Smooth muscle cell (in vitro differentiated cells): ENCODE measurements at regions not wholly inside any gene's neighbourhood (a gene's known extent, or its start where the extent isn't known, plus 50 kb on each side); places are given as distances from the start of the nearest gene placed in this dataset.

ENCODE experiments used
- DNase-seq: peaks from one replicate; lab custom pipeline; 2025; ENCODE audit not compliant: unreplicated experiment; lab: John Stamatoyannopoulos, UW
- H2AFZ ChIP-seq: fragments of 200-600 bp; sonication (generic); 2 replicates; pipeline ENCODE4 v1.6.0; 2016; ENCODE audit warnings: antibody characterized with exemption, low read depth, mild to moderate bottlenecking
- H3F3A ChIP-seq: fragments of 200-600 bp; sonication (generic); 2 replicates; pipeline ENCODE4 v1.6.0; 2017; ENCODE audit warnings: antibody characterized with exemption, low read depth
- H3K27ac ChIP-seq: fragments of 200-600 bp; sonication (generic); 2 replicates; pipeline ENCODE4 v1.5.1; 2016; ENCODE audit warnings: low read depth, mild to moderate bottlenecking
- H3K27me3 ChIP-seq: fragments of 200-600 bp; sonication (generic); 2 replicates; pipeline ENCODE4 v1.6.1; 2016; ENCODE audit warnings: low read depth, mild to moderate bottlenecking
- H3K36me3 ChIP-seq: fragments of 200-600 bp; sonication (generic); 2 replicates; pipeline ENCODE4 v1.5.1; 2016; ENCODE audit warnings: low read depth
- H3K4me1 ChIP-seq: fragments of 200-600 bp; sonication (generic); 2 replicates; pipeline ENCODE4 v1.5.1; 2016; ENCODE audit warnings: low read depth
- H3K4me2 ChIP-seq: fragments of 200-600 bp; sonication (generic); 2 replicates; pipeline ENCODE4 v1.6.0; 2016; ENCODE audit warnings: mild to moderate bottlenecking
- H3K4me3 ChIP-seq: fragments of 200-600 bp; sonication (generic); 2 replicates; pipeline ENCODE4 v1.5.1; 2016; ENCODE audit warnings: mild to moderate bottlenecking
- H3K79me2 ChIP-seq: fragments of 200-600 bp; sonication (generic); 2 replicates; pipeline ENCODE4 v1.6.0; 2016; ENCODE audit warnings: low read depth, mild to moderate bottlenecking
- H3K9ac ChIP-seq: fragments of 200-600 bp; sonication (generic); 2 replicates; pipeline ENCODE4 v1.6.0; 2016; ENCODE audit warnings: low read depth
- H3K9me3 ChIP-seq: fragments of 200-600 bp; sonication (generic); replicated peaks from 2 replicates; pipeline ENCODE4 v1.5.1; 2016; ENCODE audit warnings: low read depth
- H4K20me1 ChIP-seq: fragments of 200-600 bp; sonication (generic); 2 replicates; pipeline ENCODE4 v1.6.0; 2016; ENCODE audit warnings: low read depth
- CTCF ChIP-seq: fragments of 200-600 bp; sonication (generic); IDR thresholded peaks from 2 replicates; pipeline ENCODE4 v1.5.1; 2017; ENCODE audit warnings: borderline replicate concordance, mild to moderate bottlenecking, antibody characterized with exemption; ENCODE audit not compliant: insufficient read depth, poor library complexity, severe bottlenecking
- WGBS: methylation state at CpG from one replicate; pipeline ENCODE4 v1.1.7; 2016; ENCODE audit warnings: low lambda C conversion rate; 5-methylcytosine and 5-hydroxymethylcytosine counted together

GRCh38 chr2:118730405-118730804, 117.0 kb downstream of the EN1 start:
- TF ChIP-seq CTCF, result no peak
- H3K27me3 ChIP-seq, result no peaks in the 10 kb centered on the region
- H3K4me3 ChIP-seq, result no peak overlapping the region
- H3F3A ChIP-seq, result no peaks in the 10 kb centered on the region
- no peaks in the 10 kb centered on the region for H3K4me1 ChIP-seq
- H3K4me2 ChIP-seq, result no peak overlapping the region
- H3K27ac ChIP-seq, result no peak overlapping the region
- H2AFZ ChIP-seq, result no peak overlapping the region
- no peaks in the 10 kb centered on the region for H4K20me1 ChIP-seq
- WGBS, result 72% methylated on average over 3 of the region's 3 CpGs
- H3K9me3 ChIP-seq, result peaks cover 5% of the 10 kb centered on the region
- H3K9ac ChIP-seq, result no peak overlapping the region
- no peaks in the 10 kb centered on the region for H3K79me2 ChIP-seq
- H3K36me3 ChIP-seq, result no peaks in the 10 kb centered on the region
- DNase-seq, result no peak

GRCh38 chr2:118729760-118730159, 117.7 kb downstream of the EN1 start:
- H3K4me3 ChIP-seq, result no peak overlapping the region
- H3F3A ChIP-seq, result no peaks in the 10 kb centered on the region
- H3K9ac ChIP-seq, result no peak overlapping the region
- no peaks in the 10 kb centered on the region for H3K79me2 ChIP-seq
- WGBS, result 87% methylated on average over 1 of the region's 1 CpG
- H3K4me1 ChIP-seq, result no peaks in the 10 kb centered on the region
- no peak for DNase-seq
- no peak for TF ChIP-seq CTCF
- H3K36me3 ChIP-seq, result no peaks in the 10 kb centered on the region
- peaks cover 5% of the 10 kb centered on the region for H3K9me3 ChIP-seq
- H3K27me3 ChIP-seq, result no peaks in the 10 kb centered on the region
- H2AFZ ChIP-seq, result no peak overlapping the region
- no peak overlapping the region for H3K4me2 ChIP-seq
- H4K20me1 ChIP-seq, result no peaks in the 10 kb centered on the region
- no peak overlapping the region for H3K27ac ChIP-seq

GRCh38 chr2:118728984-118729383, 118.5 kb downstream of the EN1 start:
- Histone ChIP-seq H3F3A (no peaks in the 10 kb centered on the region), H3K4me2 (no peak overlapping the region), H3K9ac (no peak overlapping the region), H3K4me1 (no peaks in the 10 kb centered on the region), H3K36me3 (no peaks in the 10 kb centered on the region), H3K9me3 (peaks cover 5% of the 10 kb centered on the region), H4K20me1 (no peaks in the 10 kb centered on the region), H3K79me2 (no peaks in the 10 kb centered on the region), H3K4me3 (no peak overlapping the region), H3K27ac (no peak overlapping the region), H3K27me3 (no peaks in the 10 kb centered on the region), H2AFZ (no peak overlapping the region)
- DNase-seq, result no peak
- TF ChIP-seq CTCF, result no peak

- Histone ChIP-seq H2AFZ (no peak overlapping the region), H3K27ac (no peak overlapping the region), H3K79me2 (no peaks in the 10 kb centered on the region), H4K20me1 (no peaks in the 10 kb centered on the region), H3K9ac (no peak overlapping the region), H3F3A (no peaks in the 10 kb centered on the region), H3K36me3 (no peaks in the 10 kb centered on the region), H3K9me3 (peaks cover 5% of the 10 kb centered on the region), H3K4me1 (no peaks in the 10 kb centered on the region), H3K4me2 (no peak overlapping the region), H3K27me3 (no peaks in the 10 kb centered on the region), H3K4me3 (no peak overlapping the region)
- TF ChIP-seq CTCF, result no peak
- no peak for DNase-seq
These were observed 120.6 kb downstream of the EN1 start for GRCh38 chr2:118726821-118727220.
